ENCODE measurements at regions not wholly inside any gene's neighbourhood (a gene's known extent, or its start where the extent isn't known, plus 50 kb on each side); places are given as distances from the start of the nearest gene placed in this dataset.

DNA sequence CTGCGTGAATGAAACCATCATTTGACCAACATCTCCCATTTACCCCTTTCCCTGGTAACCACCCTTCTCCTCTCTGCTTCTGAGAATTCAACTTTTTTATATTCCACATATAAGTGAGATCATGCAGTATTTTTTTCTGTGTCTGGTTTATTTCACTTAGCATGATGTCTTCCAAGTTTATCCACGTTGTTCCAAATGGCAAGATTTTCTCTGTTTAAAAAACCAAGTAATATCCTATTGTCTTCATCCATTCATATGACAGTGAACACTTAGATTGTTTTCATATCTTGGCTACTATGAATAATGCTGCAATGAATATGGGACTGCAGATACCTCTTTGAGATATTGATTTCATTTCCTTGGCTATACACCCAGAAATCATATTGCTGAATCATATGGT, 362.4 kb upstream of the SLC7A11 start:
- DNase-seq (no peak), ATAC-seq (ENCODE audit: insufficient read depth, low FRiP score) (no peak)
- TF ChIP-seq, protein P1, sequence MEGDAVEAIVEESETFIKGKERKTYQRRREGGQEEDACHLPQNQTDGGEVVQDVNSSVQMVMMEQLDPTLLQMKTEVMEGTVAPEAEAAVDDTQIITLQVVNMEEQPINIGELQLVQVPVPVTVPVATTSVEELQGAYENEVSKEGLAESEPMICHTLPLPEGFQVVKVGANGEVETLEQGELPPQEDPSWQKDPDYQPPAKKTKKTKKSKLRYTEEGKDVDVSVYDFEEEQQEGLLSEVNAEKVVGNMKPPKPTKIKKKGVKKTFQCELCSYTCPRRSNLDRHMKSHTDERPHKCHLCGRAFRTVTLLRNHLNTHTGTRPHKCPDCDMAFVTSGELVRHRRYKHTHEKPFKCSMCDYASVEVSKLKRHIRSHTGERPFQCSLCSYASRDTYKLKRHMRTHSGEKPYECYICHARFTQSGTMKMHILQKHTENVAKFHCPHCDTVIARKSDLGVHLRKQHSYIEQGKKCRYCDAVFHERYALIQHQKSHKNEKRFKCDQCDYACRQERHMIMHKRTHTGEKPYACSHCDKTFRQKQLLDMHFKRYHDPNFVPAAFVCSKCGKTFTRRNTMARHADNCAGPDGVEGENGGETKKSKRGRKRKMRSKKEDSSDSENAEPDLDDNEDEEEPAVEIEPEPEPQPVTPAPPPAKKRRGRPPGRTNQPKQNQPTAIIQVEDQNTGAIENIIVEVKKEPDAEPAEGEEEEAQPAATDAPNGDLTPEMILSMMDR (IDR thresholded peaks at IDR 0.05; ENCODE audit: control extremely low read depth, extremely low read depth): no peak
- Histone ChIP-seq H3K27ac (ENCODE audit: low read depth in 1 of 2, low read length in 1 of 2) (no peak overlapping the region), H3K4me1 (ENCODE audit: control insufficient read depth in 5 of 5, insufficient read depth in 5 of 5, low read length in 5 of 5) (no peaks in the 10 kb centered on the region), H3K9ac (ENCODE audit: insufficient read depth in 1 of 2, low read length in 2 of 2) (no peak overlapping the region), H3K36me3 (ENCODE audit: control insufficient read depth in 4 of 4, insufficient read depth in 4 of 4, low read length in 4 of 4) (no peaks in the 10 kb centered on the region), H3K4me3 (no peak overlapping the region), H3K27me3 (ENCODE audit: control insufficient read depth in 3 of 3, insufficient read depth in 3 of 3, low read length in 2 of 3) (no peaks in the 10 kb centered on the region), H3K9me3 (ENCODE audit: control insufficient read depth in 4 of 4, insufficient read depth in 3 of 4, low read length in 3 of 4) (peaks cover 0 to 3% (median 1%) of the 10 kb centered on the region in 4 donors)
- 80 to 84% methylated on average over 2 of the region's 2 CpGs for WGBS, 2 donors

DNA sequence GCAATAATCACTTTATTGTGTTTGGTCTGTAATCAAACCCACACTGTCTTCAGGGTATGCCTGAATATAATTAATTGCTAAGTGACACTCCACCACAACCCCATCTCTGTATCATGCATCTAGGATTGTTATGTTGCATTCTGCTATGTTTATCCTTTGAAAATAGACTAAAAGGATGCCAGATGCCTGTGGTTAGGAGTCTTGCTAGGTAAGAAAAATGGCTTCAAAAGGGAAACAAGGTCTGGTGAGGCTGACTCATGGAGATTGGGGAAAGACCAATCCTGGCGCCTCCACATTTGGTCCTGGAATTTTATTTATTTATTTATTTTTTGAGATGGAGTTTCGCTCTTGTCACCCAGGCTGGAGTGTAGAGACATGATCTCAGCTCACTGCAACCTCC, 360.5 kb upstream of the SLC7A11 start:
- H3K27me3 ChIP-seq (ENCODE audit: control insufficient read depth in 3 of 3, insufficient read depth in 3 of 3, low read length in 2 of 3): no peaks in the 10 kb centered on the region
- TF ChIP-seq, protein P1 (IDR thresholded peaks at IDR 0.05; ENCODE audit: control extremely low read depth, extremely low read depth): no peak
- H3K4me3 ChIP-seq: no peak overlapping the region

DNA sequence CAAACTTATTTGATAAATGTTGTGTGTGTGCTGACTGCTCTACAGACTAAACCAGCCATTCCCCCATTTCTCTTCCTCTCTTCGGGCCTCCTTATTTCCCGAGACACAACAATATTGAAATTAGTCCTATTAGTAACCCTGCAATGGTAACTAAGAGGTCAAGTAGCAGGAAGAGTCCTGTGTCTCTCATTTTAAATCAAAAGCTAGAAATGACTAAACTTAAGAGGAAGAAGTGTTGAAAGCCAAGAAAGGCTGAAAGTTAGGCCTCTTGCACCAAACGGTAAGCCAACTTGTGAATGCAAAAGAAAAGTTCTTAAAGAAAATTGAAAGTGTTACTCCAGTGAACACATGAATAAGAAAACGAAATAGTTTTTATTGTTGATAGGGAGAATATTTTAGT, 357.8 kb upstream of the SLC7A11 start:
- peaks cover 0 to 15% (median 6%) of the 10 kb centered on the region in 5 donors for H3K4me1 ChIP-seq (ENCODE audit: control insufficient read depth in 5 of 5, insufficient read depth in 5 of 5, low read length in 5 of 5)
- H3K4me3 ChIP-seq: no peak overlapping the region
- no peaks in the 10 kb centered on the region for H3K36me3 ChIP-seq (ENCODE audit: control insufficient read depth in 4 of 4, insufficient read depth in 4 of 4, low read length in 4 of 4)
- no peak overlapping the region for H3K9ac ChIP-seq (ENCODE audit: insufficient read depth in 1 of 2, low read length in 2 of 2)
- H3K27me3 ChIP-seq (ENCODE audit: control insufficient read depth in 3 of 3, insufficient read depth in 3 of 3, low read length in 2 of 3): no peaks in the 10 kb centered on the region
- no peak for ATAC-seq (ENCODE audit: insufficient read depth, low FRiP score)
- no peak overlapping the region for H3K27ac ChIP-seq (ENCODE audit: low read depth in 1 of 2, low read length in 1 of 2)
- peaks cover 0 to 3% (median 0%) of the 10 kb centered on the region in 4 donors for H3K9me3 ChIP-seq (ENCODE audit: control insufficient read depth in 4 of 4, insufficient read depth in 3 of 4, low read length in 3 of 4)
- TF ChIP-seq, protein P1 (IDR thresholded peaks at IDR 0.05; ENCODE audit: control extremely low read depth, extremely low read depth): no peak
- WGBS, 2 donors: 89 to 92% methylated on average over 4 of the region's 4 CpGs
- no peak for DNase-seq

More for the DNA sequence above, 360.5 kb upstream of the SLC7A11 start:
- Histone ChIP-seq H3K4me1 (ENCODE audit: control insufficient read depth in 5 of 5, insufficient read depth in 5 of 5, low read length in 5 of 5) (peaks cover 0 to 3% (median 0%) of the 10 kb centered on the region in 5 donors), H3K36me3 (ENCODE audit: control insufficient read depth in 4 of 4, insufficient read depth in 4 of 4, low read length in 4 of 4) (no peaks in the 10 kb centered on the region), H3K9ac (ENCODE audit: insufficient read depth in 1 of 2, low read length in 2 of 2) (no peak overlapping the region), H3K9me3 (ENCODE audit: control insufficient read depth in 4 of 4, insufficient read depth in 3 of 4, low read length in 3 of 4) (peaks cover 0 to 3% (median 0%) of the 10 kb centered on the region in 4 donors), H3K27ac (ENCODE audit: low read depth in 1 of 2, low read length in 1 of 2) (no peak overlapping the region)
- no peak for DNase-seq
- no peak for ATAC-seq (ENCODE audit: insufficient read depth, low FRiP score)
- 69 to 72% methylated on average over 2 of the region's 2 CpGs for WGBS, 2 donors

DNA sequence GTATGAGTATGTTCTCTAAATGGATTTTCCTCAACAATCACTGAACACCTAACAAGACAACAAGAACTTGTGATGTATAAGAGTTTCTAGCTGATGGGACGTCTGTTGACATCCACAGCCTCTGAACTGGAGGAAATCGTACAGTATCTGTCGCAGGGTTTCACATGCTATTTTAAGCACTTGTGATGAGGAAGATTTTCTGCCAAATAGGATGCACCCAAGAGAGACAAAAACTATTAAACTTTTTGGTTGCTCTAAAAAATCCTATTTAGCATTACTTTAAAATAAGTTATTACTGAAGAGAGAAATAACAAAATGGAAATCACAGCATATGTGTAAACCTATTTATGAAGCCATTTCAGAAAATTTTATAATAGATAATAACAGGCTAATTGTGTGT, 356.1 kb upstream of the SLC7A11 start:
- Histone ChIP-seq H3K27me3 (ENCODE audit: control insufficient read depth in 3 of 3, insufficient read depth in 3 of 3, low read length in 2 of 3) (no peaks in the 10 kb centered on the region), H3K36me3 (ENCODE audit: control insufficient read depth in 4 of 4, insufficient read depth in 4 of 4, low read length in 4 of 4) (no peaks in the 10 kb centered on the region), H3K9ac (ENCODE audit: insufficient read depth in 1 of 2, low read length in 2 of 2) (no peak overlapping the region), H3K4me3 (no peak overlapping the region), H3K9me3 (ENCODE audit: control insufficient read depth in 4 of 4, insufficient read depth in 3 of 4, low read length in 3 of 4) (peaks cover 0 to 3% (median 0%) of the 10 kb centered on the region in 4 donors), H3K4me1 (ENCODE audit: control insufficient read depth in 5 of 5, insufficient read depth in 5 of 5, low read length in 5 of 5) (peaks cover 0 to 15% (median 6%) of the 10 kb centered on the region in 5 donors), H3K27ac (ENCODE audit: low read depth in 1 of 2, low read length in 1 of 2) (no peak overlapping the region)
- TF ChIP-seq, protein P1 (IDR thresholded peaks at IDR 0.05; ENCODE audit: control extremely low read depth, extremely low read depth): no peak
- WGBS, 2 donors: 47 to 58% methylated on average over 3 of the region's 3 CpGs
- peak in 1 of 3 donors; percentile 30 for DNase-seq
- no peak for ATAC-seq (ENCODE audit: insufficient read depth, low FRiP score)
